GM12875 (cell line): ENCODE measurements at regions not wholly inside any gene's neighbourhood (a gene's known extent, or its start where the extent isn't known, plus 50 kb on each side); places are given as distances from the start of the nearest gene placed in this dataset.

Experiments used
- H3K4me3 ChIP-seq: one replicate; pipeline ENCODE4 v1.5.1; 2011; ENCODE audit warnings: low read depth, low read length, control low read depth
- TF ChIP-seq, protein P1 (sequence below): IDR thresholded peaks from 2 replicates; pipeline ENCODE4 v1.5.1; 2011; ENCODE audit warnings: low read depth, mild to moderate bottlenecking, control low read depth, inconsistent platforms, low read length, moderate library complexity, borderline replicate concordance; ENCODE audit not compliant: insufficient read depth

DNA sequence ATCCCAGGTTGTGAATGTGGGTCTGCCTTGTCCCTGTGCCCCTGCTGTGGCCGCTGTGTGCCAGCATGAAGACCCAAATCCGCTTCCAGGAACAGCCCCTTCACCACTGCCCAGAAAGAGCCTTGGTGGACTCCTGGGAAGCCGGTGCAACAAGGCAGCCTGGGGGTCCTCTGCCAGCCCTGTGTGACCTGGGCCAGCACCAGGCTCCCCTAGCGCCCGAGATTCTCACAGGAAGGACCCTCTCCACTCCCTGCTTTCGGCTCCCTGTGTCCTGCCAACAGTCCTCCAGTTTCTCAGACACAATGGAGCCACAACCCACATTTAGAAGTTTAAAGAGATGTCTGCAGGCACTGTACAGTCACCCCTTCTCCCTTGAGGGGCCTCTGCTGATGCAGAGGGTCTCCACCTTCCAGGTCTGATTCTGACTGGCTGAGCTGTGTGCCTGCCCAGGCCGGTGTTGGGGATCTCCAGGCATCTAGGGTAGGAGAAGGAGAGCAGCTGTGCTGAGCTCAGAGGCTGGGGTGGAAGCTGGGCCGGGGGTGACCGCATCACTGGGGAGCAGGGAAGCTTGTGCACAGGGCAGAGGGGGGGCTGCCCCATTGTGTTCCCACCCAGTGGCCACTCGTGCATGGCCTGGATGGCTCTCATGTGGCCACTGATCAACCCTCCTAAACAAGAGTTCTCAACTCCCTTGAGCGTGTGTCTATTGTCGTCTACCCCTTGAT lies 174.0 kb downstream of the IRX2 start:
- H3K4me3 ChIP-seq = no peak overlapping the region
- TF ChIP-seq, protein P1, sequence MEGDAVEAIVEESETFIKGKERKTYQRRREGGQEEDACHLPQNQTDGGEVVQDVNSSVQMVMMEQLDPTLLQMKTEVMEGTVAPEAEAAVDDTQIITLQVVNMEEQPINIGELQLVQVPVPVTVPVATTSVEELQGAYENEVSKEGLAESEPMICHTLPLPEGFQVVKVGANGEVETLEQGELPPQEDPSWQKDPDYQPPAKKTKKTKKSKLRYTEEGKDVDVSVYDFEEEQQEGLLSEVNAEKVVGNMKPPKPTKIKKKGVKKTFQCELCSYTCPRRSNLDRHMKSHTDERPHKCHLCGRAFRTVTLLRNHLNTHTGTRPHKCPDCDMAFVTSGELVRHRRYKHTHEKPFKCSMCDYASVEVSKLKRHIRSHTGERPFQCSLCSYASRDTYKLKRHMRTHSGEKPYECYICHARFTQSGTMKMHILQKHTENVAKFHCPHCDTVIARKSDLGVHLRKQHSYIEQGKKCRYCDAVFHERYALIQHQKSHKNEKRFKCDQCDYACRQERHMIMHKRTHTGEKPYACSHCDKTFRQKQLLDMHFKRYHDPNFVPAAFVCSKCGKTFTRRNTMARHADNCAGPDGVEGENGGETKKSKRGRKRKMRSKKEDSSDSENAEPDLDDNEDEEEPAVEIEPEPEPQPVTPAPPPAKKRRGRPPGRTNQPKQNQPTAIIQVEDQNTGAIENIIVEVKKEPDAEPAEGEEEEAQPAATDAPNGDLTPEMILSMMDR = no peak

DNA sequence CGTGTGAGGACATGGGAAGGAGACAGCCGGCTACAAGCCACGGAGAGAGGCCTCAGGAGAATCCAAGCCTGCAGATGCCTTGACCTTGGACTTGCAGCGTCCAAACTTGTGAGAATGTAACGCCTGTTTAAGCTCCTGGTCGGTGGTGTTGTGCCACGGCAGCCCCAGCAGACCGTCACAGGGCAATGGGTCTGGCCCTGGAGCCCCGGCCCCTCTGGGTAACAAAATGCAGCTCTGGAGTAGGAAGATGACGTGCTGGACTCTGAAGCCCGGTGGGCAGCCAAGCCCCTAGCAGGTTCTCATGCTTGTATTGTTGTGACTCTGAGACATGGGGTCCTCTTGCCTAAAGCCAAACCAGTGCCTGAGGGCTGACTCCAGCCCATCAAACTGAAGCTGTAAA lies 174.7 kb downstream of the IRX2 start:
- TF ChIP-seq, protein P1 = no peak
- H3K4me3 ChIP-seq = no peak overlapping the region

DNA sequence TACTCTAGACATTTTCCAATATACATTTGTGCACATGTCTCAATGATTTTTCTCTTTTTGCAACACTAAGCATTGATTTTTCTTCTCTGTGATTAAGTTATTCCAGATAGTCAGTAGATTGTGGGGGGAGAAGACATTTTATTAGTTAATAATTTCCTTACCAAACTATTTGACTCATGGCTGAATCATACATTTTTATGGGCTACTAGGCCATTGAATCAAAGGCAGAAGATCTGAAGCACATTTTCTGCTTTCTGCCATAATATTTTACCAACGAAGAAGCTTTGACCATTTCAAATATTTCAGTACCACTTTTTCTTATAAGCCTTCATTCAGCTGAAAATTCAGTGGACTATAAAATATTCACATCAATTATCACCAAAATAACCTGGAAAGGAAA lies 175.6 kb downstream of the IRX2 start:
- TF ChIP-seq, protein P1 = no peak

DNA sequence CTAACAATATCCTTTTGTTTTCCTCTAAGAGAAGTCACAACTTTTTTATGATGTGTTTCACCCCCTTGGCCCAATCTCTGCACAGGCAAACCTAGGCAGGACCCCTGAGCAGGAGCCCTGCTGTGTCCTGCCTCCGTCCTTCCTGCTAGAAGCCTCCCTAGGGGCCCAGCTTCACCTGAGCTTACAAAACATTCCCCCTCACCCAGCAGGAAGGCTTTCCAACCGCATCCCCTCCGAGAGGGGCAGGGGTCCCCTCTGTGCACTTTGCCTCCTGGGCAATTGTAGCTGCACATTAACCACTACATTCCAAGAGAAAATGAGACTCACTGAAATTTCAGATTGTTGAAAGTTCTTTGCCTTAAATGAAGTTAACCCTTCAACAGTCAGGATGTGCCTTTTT lies 176.2 kb downstream of the IRX2 start:
- no peak overlapping the region for H3K4me3 ChIP-seq
- TF ChIP-seq, protein P1 = no peak

More for the DNA sequence above, 175.6 kb downstream of the IRX2 start:
- no peak overlapping the region for H3K4me3 ChIP-seq

DNA sequence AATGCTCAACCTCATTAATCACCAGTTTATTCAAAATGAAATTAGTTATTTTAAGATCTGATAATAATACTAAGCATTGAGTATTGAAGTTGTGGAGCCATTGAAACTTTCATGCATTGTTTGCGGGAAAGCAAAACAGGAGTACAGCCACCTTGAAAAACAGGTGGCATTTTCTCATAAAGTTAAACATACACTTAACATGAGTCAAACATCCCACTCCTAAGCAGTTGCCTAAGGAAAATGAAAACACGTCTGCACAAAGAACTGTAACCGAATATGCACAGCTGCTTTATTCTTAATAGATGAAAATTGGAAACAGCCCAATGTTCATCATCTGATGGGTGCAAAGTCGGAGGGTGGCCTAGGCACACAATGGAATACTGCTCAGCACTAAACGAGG lies 177.3 kb downstream of the IRX2 start:
- H3K4me3 ChIP-seq = no peak overlapping the region
- TF ChIP-seq, protein P1 = no peak

DNA sequence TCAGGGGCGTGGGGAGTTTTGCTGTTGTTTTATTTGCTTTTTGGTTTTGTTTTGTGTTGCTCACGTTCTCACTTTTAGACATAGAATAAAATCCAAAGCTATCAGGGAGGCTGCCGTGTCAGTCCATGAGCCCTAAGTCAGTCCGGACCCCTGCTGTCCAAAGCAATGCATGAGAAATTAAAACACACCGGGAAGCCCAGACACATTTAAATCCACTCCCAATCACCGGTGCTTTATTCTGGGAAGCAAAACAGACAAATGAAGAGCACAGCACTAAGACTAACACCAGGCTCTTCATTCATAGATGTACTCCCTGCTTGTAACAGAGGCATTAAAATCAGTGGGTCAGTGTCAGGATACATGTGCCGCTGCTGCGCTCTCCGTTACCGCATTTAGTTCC lies 180.9 kb downstream of the IRX2 start:
- TF ChIP-seq, protein P1 = no peak
- H3K4me3 ChIP-seq = no peak overlapping the region

DNA sequence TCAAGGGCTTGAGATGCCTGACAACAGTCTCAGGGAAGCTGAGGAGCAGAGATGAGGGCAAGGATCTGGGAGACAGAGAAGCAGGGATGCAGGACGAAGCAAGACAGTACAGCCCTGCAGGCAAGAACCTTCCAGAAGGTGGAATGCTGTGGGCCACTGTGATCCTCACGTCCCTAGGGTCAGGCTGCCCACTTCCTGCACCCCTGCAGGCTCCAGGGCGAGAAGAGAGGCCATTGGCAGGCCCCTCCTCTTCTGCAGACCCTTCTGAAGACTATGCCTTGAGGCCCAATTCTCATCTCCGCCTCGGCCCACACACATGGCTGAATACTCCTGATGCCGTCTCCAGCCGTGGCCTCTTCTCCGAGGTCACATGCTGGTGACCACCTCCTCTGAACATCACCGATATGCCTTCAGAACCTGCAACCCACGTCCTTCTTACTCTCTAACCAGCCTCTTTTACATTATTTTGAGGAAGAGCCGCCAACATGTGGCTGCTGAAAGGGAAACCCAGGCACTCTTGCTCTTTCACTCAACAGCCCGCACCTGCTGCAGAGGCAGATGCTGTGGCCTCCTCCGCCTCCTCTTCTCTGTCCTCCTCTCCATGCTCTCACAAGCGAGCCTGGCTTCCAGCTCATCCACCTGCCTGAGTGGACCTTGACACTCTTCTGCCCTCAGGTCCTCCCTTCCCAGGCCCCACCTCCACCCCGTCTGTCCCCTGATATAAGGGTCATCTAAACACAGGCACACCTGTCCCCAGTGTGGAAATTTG lies 181.5 kb downstream of the IRX2 start:
- TF ChIP-seq, protein P1 = no peak
- no peak overlapping the region for H3K4me3 ChIP-seq
